WTC11 (cell line): ENCODE measurements at regions not wholly inside any gene's neighbourhood (a gene's known extent, or its start where the extent isn't known, plus 50 kb on each side); places are given as distances from the start of the nearest gene placed in this dataset.

Experiments
- TF ChIP-seq, protein P1 (sequence below): fragments of 250-450 bp; sonication (Bioruptor Pico); IDR thresholded peaks from 2 replicates; pipeline ENCODE4 v1.9.0; 2021; ENCODE audit warnings: mild to moderate bottlenecking

GRCh38 chr14:60381909-60382308 is 104.0 kb downstream of the C14orf39 start (continued):
- TF ChIP-seq, protein P1, sequence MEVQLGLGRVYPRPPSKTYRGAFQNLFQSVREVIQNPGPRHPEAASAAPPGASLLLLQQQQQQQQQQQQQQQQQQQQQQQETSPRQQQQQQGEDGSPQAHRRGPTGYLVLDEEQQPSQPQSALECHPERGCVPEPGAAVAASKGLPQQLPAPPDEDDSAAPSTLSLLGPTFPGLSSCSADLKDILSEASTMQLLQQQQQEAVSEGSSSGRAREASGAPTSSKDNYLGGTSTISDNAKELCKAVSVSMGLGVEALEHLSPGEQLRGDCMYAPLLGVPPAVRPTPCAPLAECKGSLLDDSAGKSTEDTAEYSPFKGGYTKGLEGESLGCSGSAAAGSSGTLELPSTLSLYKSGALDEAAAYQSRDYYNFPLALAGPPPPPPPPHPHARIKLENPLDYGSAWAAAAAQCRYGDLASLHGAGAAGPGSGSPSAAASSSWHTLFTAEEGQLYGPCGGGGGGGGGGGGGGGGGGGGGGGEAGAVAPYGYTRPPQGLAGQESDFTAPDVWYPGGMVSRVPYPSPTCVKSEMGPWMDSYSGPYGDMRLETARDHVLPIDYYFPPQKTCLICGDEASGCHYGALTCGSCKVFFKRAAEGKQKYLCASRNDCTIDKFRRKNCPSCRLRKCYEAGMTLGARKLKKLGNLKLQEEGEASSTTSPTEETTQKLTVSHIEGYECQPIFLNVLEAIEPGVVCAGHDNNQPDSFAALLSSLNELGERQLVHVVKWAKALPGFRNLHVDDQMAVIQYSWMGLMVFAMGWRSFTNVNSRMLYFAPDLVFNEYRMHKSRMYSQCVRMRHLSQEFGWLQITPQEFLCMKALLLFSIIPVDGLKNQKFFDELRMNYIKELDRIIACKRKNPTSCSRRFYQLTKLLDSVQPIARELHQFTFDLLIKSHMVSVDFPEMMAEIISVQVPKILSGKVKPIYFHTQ = no peak
